ENCODE measurements at regions not wholly inside any gene's neighbourhood (a gene's known extent, or its start where the extent isn't known, plus 50 kb on each side); places are given as distances from the start of the nearest gene placed in this dataset.

DNA sequence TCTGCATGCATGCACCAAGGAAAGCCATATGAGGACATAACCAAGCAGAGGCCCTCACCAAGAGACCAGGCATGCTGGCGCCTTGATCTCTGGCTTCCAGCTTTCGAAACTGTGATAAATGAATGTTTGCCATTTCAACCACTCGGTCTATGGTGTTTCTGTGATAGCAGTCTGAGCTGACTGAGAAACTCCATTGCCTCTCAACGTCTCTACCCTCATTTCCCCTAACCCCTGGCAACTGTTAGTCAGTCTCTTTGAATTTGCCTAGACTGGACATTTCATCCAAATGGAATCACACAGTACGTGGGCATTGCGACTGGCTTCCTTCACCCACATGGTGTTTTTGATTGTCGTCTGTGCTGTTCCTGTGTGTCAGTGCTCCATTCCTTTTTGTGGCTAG is 88.0 kb upstream of the MPHOSPH6 start:
- no peak for TF ChIP-seq POLR2A (IDR thresholded peaks at IDR 0.05; ENCODE audit: low read depth, low read length)
- TF ChIP-seq POLR2AphosphoS5 (IDR thresholded peaks at IDR 0.05; ENCODE audit: low read depth, low read length): no peak
- TF ChIP-seq PAX5 (IDR thresholded peaks at IDR 0.05; ENCODE audit: insufficient read depth, low read length, severe bottlenecking): no peak
- TF ChIP-seq TAF1 (IDR thresholded peaks at IDR 0.05; ENCODE audit: low read depth, low read length): no peak
- no peak for TF ChIP-seq SPI1 (IDR thresholded peaks at IDR 0.05; ENCODE audit: low read depth, low read length)
